Activated B cell treated with CpG ODN at 0.5 μM for 24 hours (primary cell): ENCODE measurements at regions not wholly inside any gene's neighbourhood (a gene's known extent, or its start where the extent isn't known, plus 50 kb on each side); places are given as distances from the start of the nearest gene placed in this dataset.

ENCODE experiments used
- ATAC-seq: fragments of 200-7000 bp; cut with Tn5 transposase; one replicate; pipeline ENCODE4 v1.10.0; 2021; ENCODE audit warnings: low read depth, mild to moderate bottlenecking, moderate library complexity
- CTCF ChIA-PET: fragments of 350-600 bp; sonication (Branson Sonifier 250); formaldehyde crosslinking; loops from one replicate; lab custom pipeline; 2021; ENCODE audit warnings: antibody characterized with exemption; lab: Charles Lee
- POLR2A ChIA-PET: fragments of 350-600 bp; sonication (Branson Sonifier 250); formaldehyde crosslinking; loops from one replicate; lab custom pipeline; 2021; ENCODE audit warnings: antibody characterized with exemption; lab: Charles Lee
- DNase-seq: peaks from one replicate; pipeline ENCODE4 v3.0.0; 2022
- H3K27ac Mint-ChIP-seq: one replicate; pipeline ENCODE4 v1.8.0; 2020; ENCODE audit warnings: mixed read lengths
- H3K27me3 Mint-ChIP-seq: one replicate; pipeline ENCODE4 v1.8.0; 2021; ENCODE audit warnings: mixed read lengths
- H3K36me3 Mint-ChIP-seq: one replicate; pipeline ENCODE4 v1.8.0; 2021; ENCODE audit warnings: low read depth, mixed read lengths
- H3K4me1 Mint-ChIP-seq: one replicate; pipeline ENCODE4 v1.8.0; 2021; ENCODE audit warnings: mixed read lengths
- H3K4me3 Mint-ChIP-seq: one replicate; pipeline ENCODE4 v1.8.0; 2020; ENCODE audit warnings: mild to moderate bottlenecking, mixed read lengths
- H3K9me3 Mint-ChIP-seq: one replicate; pipeline ENCODE4 v1.8.0; 2020; ENCODE audit warnings: mixed read lengths
- CTCF ChIP-seq: fragments of 200-600 bp; IDR thresholded peaks from one replicate; pipeline ENCODE4 v1.8.0; 2022; ENCODE audit warnings: antibody characterized with exemption, mild to moderate bottlenecking
- intact Hi-C: fragments of 100-400 bp; cut with micrococcal nuclease; formaldehyde crosslinking; loops from one replicate; pipeline ENCODE4 v1.15.1; 2024

- Mint-ChIP-seq H3K36me3 (no peaks in the 10 kb centered on the region), H3K27me3 (no peaks in the 10 kb centered on the region)
- intact Hi-C loops, result no loop called here
Measured at GRCh38 chr1:208413006-208413405, 168.8 kb upstream of the PLXNA2 start.

GRCh38 chr1:208418667-208419066, 174.5 kb upstream of the PLXNA2 start:
- H3K27me3 Mint-ChIP-seq, result peaks cover 2% of the 10 kb centered on the region
- H3K9me3 Mint-ChIP-seq, result no peaks in the 10 kb centered on the region
- H3K36me3 Mint-ChIP-seq, result no peaks in the 10 kb centered on the region
- no peak overlapping the region for H3K27ac Mint-ChIP-seq
- ChIA-PET POLR2A (no interaction called here), CTCF (no interaction called here)
- no peak overlapping the region for H3K4me3 Mint-ChIP-seq
- no peak for DNase-seq
- TF ChIP-seq CTCF, result no peak
- no peak for ATAC-seq
- intact Hi-C loops, result no loop called here
- no peaks in the 10 kb centered on the region for H3K4me1 Mint-ChIP-seq

More at GRCh38 chr1:208413006-208413405, 168.8 kb upstream of the PLXNA2 start:
- TF ChIP-seq CTCF, result no peak
- H3K9me3 Mint-ChIP-seq, result no peaks in the 10 kb centered on the region
- no peak for DNase-seq
- ChIA-PET CTCF (no interaction called here), POLR2A (no interaction called here)
- no peak overlapping the region for H3K4me3 Mint-ChIP-seq
- no peak for ATAC-seq
- H3K4me1 Mint-ChIP-seq, result no peaks in the 10 kb centered on the region
- no peak overlapping the region for H3K27ac Mint-ChIP-seq

- intact Hi-C loops, result no loop called here
- Mint-ChIP-seq H3K27ac (no peak overlapping the region), H3K36me3 (no peaks in the 10 kb centered on the region), H3K27me3 (peaks cover 2% of the 10 kb centered on the region), H3K4me1 (no peaks in the 10 kb centered on the region), H3K9me3 (no peaks in the 10 kb centered on the region), H3K4me3 (no peak overlapping the region)
- POLR2A ChIA-PET, result no interaction called here
- no peak for TF ChIP-seq CTCF
- ATAC-seq, result no peak
- DNase-seq, result no peak
- CTCF ChIA-PET, result no interaction called here
Measured at GRCh38 chr1:208419746-208420420, 175.7 kb upstream of the PLXNA2 start.

- Mint-ChIP-seq H3K27me3 (peaks cover 2% of the 10 kb centered on the region), H3K27ac (no peak overlapping the region), H3K4me1 (no peaks in the 10 kb centered on the region), H3K36me3 (no peaks in the 10 kb centered on the region), H3K4me3 (no peak overlapping the region), H3K9me3 (no peaks in the 10 kb centered on the region)
- ATAC-seq (no peak), DNase-seq (no peak)
- CTCF ChIA-PET, result no interaction called here
- POLR2A ChIA-PET, result no interaction called here
- TF ChIP-seq CTCF, result no peak
- intact Hi-C loops, result no loop called here
Measured at GRCh38 chr1:208420696-208421095, 176.5 kb upstream of the PLXNA2 start.

- no peaks in the 10 kb centered on the region for H3K36me3 Mint-ChIP-seq
- DNase-seq (no peak), ATAC-seq (no peak)
- H3K9me3 Mint-ChIP-seq, result no peaks in the 10 kb centered on the region
- no peak for TF ChIP-seq CTCF
- intact Hi-C loops, result no loop called here
- no peaks in the 10 kb centered on the region for H3K4me1 Mint-ChIP-seq
- peaks cover 2% of the 10 kb centered on the region for H3K27me3 Mint-ChIP-seq
- ChIA-PET CTCF (no interaction called here), POLR2A (no interaction called here)
- H3K27ac Mint-ChIP-seq, result no peak overlapping the region
- no peak overlapping the region for H3K4me3 Mint-ChIP-seq
Measured at GRCh38 chr1:208421486-208421885, 177.3 kb upstream of the PLXNA2 start.
